Esophagus muscularis mucosa (tissue), 4 donors: ENCODE measurements at regions not wholly inside any gene's neighbourhood (a gene's known extent, or its start where the extent isn't known, plus 50 kb on each side); places are given as distances from the start of the nearest gene placed in this dataset.

Experiments used
- DNase-seq: peaks from one replicate; pipeline ENCODE4 v3.0.0-alpha.2; 2017; ENCODE audit errors: extremely low spot score
- H3K27ac ChIP-seq, 4 donors: fragments of 200-600 bp; sonication (generic); replicated peaks in 1 of 4; 1 replicate in 3 of 4; 2 replicates in 1 of 4; pipeline ENCODE4 v1.5.1; 2016 to 2019; ENCODE audit warnings: mild to moderate bottlenecking in 1 of 4
- H3K27me3 ChIP-seq, 4 donors: fragments of 200-600 bp; sonication (generic); one replicate each; pipeline versions ENCODE4 v1.5.1 to v1.6.0; 2016 to 2019
- H3K36me3 ChIP-seq, 4 donors: fragments of 200-600 bp; sonication (generic); one replicate each; pipeline ENCODE4 v1.5.1; 2016 to 2019
- H3K4me1 ChIP-seq, 4 donors: fragments of 200-600 bp; sonication (generic); one replicate each; pipeline ENCODE4 v1.5.1; 2016 to 2019
- H3K4me3 ChIP-seq, 4 donors: fragments of 200-600 bp; sonication (generic); 1 replicate in 2 of 4; 2 replicates in 2 of 4; pipeline ENCODE4 v1.5.1; 2016 to 2019; ENCODE audit warnings: mild to moderate bottlenecking in 4 of 4, moderate library complexity in 1 of 4
- H3K9me3 ChIP-seq, 4 donors: fragments of 200-600 bp; sonication (generic); 1 replicate in 3 of 4; 2 replicates in 1 of 4; pipeline ENCODE4 v1.5.1; 2016 to 2019
- CTCF ChIP-seq, 3 experiments: fragments of 200-600 bp in 2 of 3; fragments of 450-650 bp in 1 of 3; sonication (generic) in 2 of 3; IDR thresholded peaks; one replicate each; pipeline ENCODE4 v1.5.1; 2017 to 2019; ENCODE audit warnings: antibody characterized with exemption in 3 of 3, mild to moderate bottlenecking in 2 of 3, moderate library complexity in 1 of 3
- EP300 ChIP-seq: sonication (generic); formaldehyde crosslinking; IDR thresholded peaks from one replicate; pipeline ENCODE4 v1.6.1; 2017; ENCODE audit warnings: antibody characterized with exemption
- POLR2A ChIP-seq: fragments of 450-650 bp; IDR thresholded peaks from one replicate; pipeline ENCODE4 v1.6.1; 2017; ENCODE audit warnings: antibody characterized with exemption, moderate library complexity, mild to moderate bottlenecking, low read depth
- POLR2AphosphoS5 ChIP-seq, 2 donors: sonication (generic); formaldehyde crosslinking; IDR thresholded peaks; one replicate each; pipeline ENCODE4 v1.6.1; 2017; ENCODE audit warnings: antibody characterized with exemption in 2 of 2
- WGBS: methylation state at CpG from one replicate; pipeline ENCODE4 v1.1.5; 2018; 5-methylcytosine and 5-hydroxymethylcytosine counted together
- intact Hi-C: fragments of 100-400 bp; cut with DNase I; formaldehyde crosslinking; loops from one replicate; pipeline ENCODE4 v1.15.1; 2023

- Histone ChIP-seq H3K9me3 (no peaks in the 10 kb centered on the region), H3K4me1 (no peaks in the 10 kb centered on the region), H3K4me3 (no peak overlapping the region), H3K27ac (no peak overlapping the region), H3K36me3 (no peaks in the 10 kb centered on the region), H3K27me3 (no peaks in the 10 kb centered on the region)
- intact Hi-C loops, result no loop called here
- no peak for DNase-seq
- 86% methylated on average over 7 of the region's 7 CpGs for WGBS
- TF ChIP-seq POLR2A (no peak), EP300 (no peak), CTCF (IDR thresholded peaks at IDR 0.05) (no peak), POLR2AphosphoS5 (IDR thresholded peaks at IDR 0.05) (no peak)
Observed at GRCh38 chr10:65675236-65675635, 1250.6 kb upstream of the LRRTM3 start.

GRCh38 chr10:65684896-65685295 lies 1240.9 kb upstream of the LRRTM3 start:
- Histone ChIP-seq H3K4me3 (no peak overlapping the region), H3K27me3 (no peaks in the 10 kb centered on the region), H3K27ac (no peak overlapping the region), H3K9me3 (no peaks in the 10 kb centered on the region), H3K36me3 (no peaks in the 10 kb centered on the region), H3K4me1 (no peaks in the 10 kb centered on the region)
- DNase-seq, result no peak
- intact Hi-C loops, result no loop called here
- TF ChIP-seq EP300 (no peak), CTCF (IDR thresholded peaks at IDR 0.05) (no peak), POLR2AphosphoS5 (IDR thresholded peaks at IDR 0.05) (no peak), POLR2A (no peak)
- WGBS, result 100% methylated on average over 2 of the region's 2 CpGs

GRCh38 chr10:65701168-65701776 lies 1224.6 kb upstream of the LRRTM3 start:
- 93% methylated on average over 1 of the region's 1 CpG for WGBS
- Histone ChIP-seq H3K4me1 (no peaks in the 10 kb centered on the region), H3K27me3 (no peaks in the 10 kb centered on the region), H3K4me3 (no peak overlapping the region), H3K27ac (no peak overlapping the region), H3K9me3 (no peaks in the 10 kb centered on the region), H3K36me3 (no peaks in the 10 kb centered on the region)
- intact Hi-C loops, result no loop called here
- no peak for TF ChIP-seq POLR2AphosphoS5 (IDR thresholded peaks at IDR 0.05)
- TF ChIP-seq CTCF (IDR thresholded peaks at IDR 0.05), result no peak
- TF ChIP-seq EP300, result no peak
- TF ChIP-seq POLR2A, result no peak
- DNase-seq, result no peak

- Histone ChIP-seq H3K4me3 (no peak overlapping the region), H3K9me3 (no peaks in the 10 kb centered on the region), H3K4me1 (no peaks in the 10 kb centered on the region), H3K27me3 (no peaks in the 10 kb centered on the region), H3K36me3 (no peaks in the 10 kb centered on the region), H3K27ac (no peak overlapping the region)
- DNase-seq, result no peak
- intact Hi-C loops, result no loop called here
- TF ChIP-seq CTCF (IDR thresholded peaks at IDR 0.05), result no peak
- no peak for TF ChIP-seq POLR2AphosphoS5 (IDR thresholded peaks at IDR 0.05)
- no peak for TF ChIP-seq POLR2A
- TF ChIP-seq EP300, result no peak
- 33% methylated on average over 1 of the region's 1 CpG for WGBS
Observed at GRCh38 chr10:65708057-65708456, 1217.8 kb upstream of the LRRTM3 start.

GRCh38 chr10:65710306-65710705 lies 1215.5 kb upstream of the LRRTM3 start:
- Histone ChIP-seq H3K36me3 (no peaks in the 10 kb centered on the region), H3K27me3 (no peaks in the 10 kb centered on the region), H3K27ac (no peak overlapping the region), H3K4me1 (no peaks in the 10 kb centered on the region), H3K4me3 (no peak overlapping the region), H3K9me3 (no peaks in the 10 kb centered on the region)
- TF ChIP-seq POLR2A (no peak), CTCF (IDR thresholded peaks at IDR 0.05) (no peak), EP300 (no peak)
- WGBS, result 85% methylated on average over 3 of the region's 3 CpGs
- no peak for DNase-seq
- intact Hi-C loops, result no loop called here
